ENCODE measurements at regions not wholly inside any gene's neighbourhood (a gene's known extent, or its start where the extent isn't known, plus 50 kb on each side); places are given as distances from the start of the nearest gene placed in this dataset.

DNA sequence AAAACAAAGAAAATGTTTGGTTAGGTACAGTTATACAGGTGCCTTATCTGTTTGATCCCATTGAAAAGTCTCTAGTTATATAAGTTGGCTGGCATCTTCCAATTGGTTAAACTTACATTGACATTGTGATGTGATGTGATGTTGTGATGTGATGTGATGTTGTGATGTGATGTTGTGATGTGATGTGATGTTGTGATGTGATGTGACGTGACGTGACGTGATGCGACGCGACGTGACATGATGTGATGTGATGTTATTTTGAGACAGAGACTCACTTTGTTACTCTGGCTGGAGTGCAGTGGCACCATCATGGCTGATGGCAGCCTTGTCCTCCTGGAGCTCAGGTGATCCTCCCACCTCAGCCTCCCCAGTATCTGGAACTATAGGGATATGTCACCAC, 507.6 kb downstream of the HAO1 start:
- Histone ChIP-seq H3K4ac (ENCODE audit: low read depth, low read length) (no peak overlapping the region), H4K20me1 (ENCODE audit: insufficient read depth, low read length) (no peaks in the 10 kb centered on the region), H3K9me3 (ENCODE audit: control insufficient read depth, insufficient read depth, low read length) (no peaks in the 10 kb centered on the region), H2BK120ac (ENCODE audit: low read depth, low read length) (no peak overlapping the region), H3K36me3 (ENCODE audit: control insufficient read depth, insufficient read depth, low read length) (no peaks in the 10 kb centered on the region), H2BK20ac (ENCODE audit: low read depth, low read length) (no peak overlapping the region), H3K4me1 (ENCODE audit: control insufficient read depth, insufficient read depth, low read length) (no peaks in the 10 kb centered on the region), H2AK9ac (replicated peaks; ENCODE audit: low read depth, low read length, poor library complexity) (no peak overlapping the region), H3K4me3 (ENCODE audit: insufficient read depth, low read depth, low read length) (no peak overlapping the region), H3K23ac (ENCODE audit: low read depth, low read length) (no peak overlapping the region), H3K9ac (ENCODE audit: low read depth, low read length) (no peak overlapping the region), H2AK5ac (ENCODE audit: low read depth, low read length) (no peak overlapping the region), H3K14ac (replicated peaks; ENCODE audit: low read depth, low read length) (no peak overlapping the region), H3K18ac (ENCODE audit: low read depth, low read length) (no peak overlapping the region), H4K5ac (ENCODE audit: low read depth, low read length) (no peak overlapping the region), H3K9me1 (ENCODE audit: insufficient read depth, low read length) (no peaks in the 10 kb centered on the region), H2AFZ (replicated peaks; ENCODE audit: low read length, poor library complexity) (no peak overlapping the region), H3K56ac (ENCODE audit: extremely low read depth, insufficient read depth, low read length) (no peak overlapping the region), H2BK15ac (ENCODE audit: low read depth, low read length) (no peak overlapping the region), H2BK5ac (ENCODE audit: low read depth, low read length, poor library complexity, severe bottlenecking) (no peak overlapping the region), H3K27ac (ENCODE audit: insufficient read depth, low read length) (no peak overlapping the region), H3K4me2 (ENCODE audit: low read depth, low read length) (no peak overlapping the region), H4K91ac (ENCODE audit: insufficient read depth, low read depth, low read length) (no peak overlapping the region), H3K27me3 (ENCODE audit: control insufficient read depth, insufficient read depth, low read length) (no peaks in the 10 kb centered on the region), H4K8ac (ENCODE audit: low read depth in 2 of 2, low read length in 2 of 2) (no peak overlapping the region), H3K79me1 (ENCODE audit: low read depth in 1 of 2, low read length in 2 of 2) (no peaks in the 10 kb centered on the region)
- WGBS, 2 experiments (ENCODE audit: extremely low coverage in 2 of 2, insufficient read length in 1 of 2) = no CpG with 5 or more reads among the region's 7 CpGs
- DNase-seq = no peak
- BruUV-seq (replicated peaks) = no TSS peak
- POLR2A ChIA-PET (ENCODE audit: unreplicated experiment) = no interaction called here
- intact Hi-C loops (cut with micrococcal nuclease) (no loop called here), in situ Hi-C loops (cut with MboI; ENCODE audit: low sequenced_read_pairs) (no loop called here), dilution Hi-C loops (cut with HindIII; ENCODE audit: low sequenced_read_pairs, unreplicated experiment) (no loop called here)
- CTCF ChIA-PET = no interaction called here
- TF ChIP-seq FOS (IDR thresholded peaks at IDR 0.05; ENCODE audit: low read depth, low read length) (no peak), SMC3 (IDR thresholded peaks at IDR 0.05; ENCODE audit: low read depth, low read length) (no peak), USF2 (IDR thresholded peaks at IDR 0.05; ENCODE audit: low read depth, low read length) (no peak)
- TF ChIP-seq, protein P1, sequence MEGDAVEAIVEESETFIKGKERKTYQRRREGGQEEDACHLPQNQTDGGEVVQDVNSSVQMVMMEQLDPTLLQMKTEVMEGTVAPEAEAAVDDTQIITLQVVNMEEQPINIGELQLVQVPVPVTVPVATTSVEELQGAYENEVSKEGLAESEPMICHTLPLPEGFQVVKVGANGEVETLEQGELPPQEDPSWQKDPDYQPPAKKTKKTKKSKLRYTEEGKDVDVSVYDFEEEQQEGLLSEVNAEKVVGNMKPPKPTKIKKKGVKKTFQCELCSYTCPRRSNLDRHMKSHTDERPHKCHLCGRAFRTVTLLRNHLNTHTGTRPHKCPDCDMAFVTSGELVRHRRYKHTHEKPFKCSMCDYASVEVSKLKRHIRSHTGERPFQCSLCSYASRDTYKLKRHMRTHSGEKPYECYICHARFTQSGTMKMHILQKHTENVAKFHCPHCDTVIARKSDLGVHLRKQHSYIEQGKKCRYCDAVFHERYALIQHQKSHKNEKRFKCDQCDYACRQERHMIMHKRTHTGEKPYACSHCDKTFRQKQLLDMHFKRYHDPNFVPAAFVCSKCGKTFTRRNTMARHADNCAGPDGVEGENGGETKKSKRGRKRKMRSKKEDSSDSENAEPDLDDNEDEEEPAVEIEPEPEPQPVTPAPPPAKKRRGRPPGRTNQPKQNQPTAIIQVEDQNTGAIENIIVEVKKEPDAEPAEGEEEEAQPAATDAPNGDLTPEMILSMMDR (conservative IDR thresholded peaks at IDR 0.05; ENCODE audit: low read depth, low read length) = no peak
- no peak for ATAC-seq (ENCODE audit: low read depth)
